GM12873 (cell line): ENCODE measurements at regions not wholly inside any gene's neighbourhood (a gene's known extent, or its start where the extent isn't known, plus 50 kb on each side); places are given as distances from the start of the nearest gene placed in this dataset.

ENCODE experiments used
- CTCF ChIP-seq: IDR thresholded peaks from 2 replicates; pipeline ENCODE4 v1.5.1; 2012; ENCODE audit warnings: low read depth, mild to moderate bottlenecking, moderate library complexity, low read length, control low read depth; ENCODE audit not compliant: insufficient read depth; ENCODE audit errors: missing control alignments

GRCh38 chr2:65868177-65868576, 435.8 kb upstream of the SPRED2 start:
- TF ChIP-seq CTCF, result no peak

- TF ChIP-seq CTCF, result no peak
These were observed 435.0 kb upstream of the SPRED2 start for GRCh38 chr2:65867446-65867845.

- TF ChIP-seq CTCF, result no peak
These were observed 433.7 kb upstream of the SPRED2 start for GRCh38 chr2:65866148-65866547.

GRCh38 chr2:65864619-65865018, 432.2 kb upstream of the SPRED2 start:
- TF ChIP-seq CTCF, result no peak

- no peak for TF ChIP-seq CTCF
These were observed 431.3 kb upstream of the SPRED2 start for GRCh38 chr2:65863713-65864112.

GRCh38 chr2:65856928-65857327, 424.5 kb upstream of the SPRED2 start:
- TF ChIP-seq CTCF, result no peak

- no peak for TF ChIP-seq CTCF
These were observed 424.0 kb upstream of the SPRED2 start for GRCh38 chr2:65856423-65856822.
